CD4-positive, alpha-beta T cell treated with Interferon gamma for 1 hour (primary cell): ENCODE measurements at regions not wholly inside any gene's neighbourhood (a gene's known extent, or its start where the extent isn't known, plus 50 kb on each side); places are given as distances from the start of the nearest gene placed in this dataset.

Source experiments
- DNase-seq: peaks from one replicate; pipeline ENCODE4 v3.0.0-alpha.2; 2020

GRCh38 chr20:52859156-52859876, 112.8 kb upstream of the TSHZ2 start:
- no peak for DNase-seq

GRCh38 chr20:52852714-52853113, 119.4 kb upstream of the TSHZ2 start:
- DNase-seq = no peak

GRCh38 chr20:52847731-52848359, 124.3 kb upstream of the TSHZ2 start:
- no peak for DNase-seq

GRCh38 chr20:52847029-52847660, 125.0 kb upstream of the TSHZ2 start:
- no peak for DNase-seq

GRCh38 chr20:52845044-52845443, 127.1 kb upstream of the TSHZ2 start:
- no peak for DNase-seq

GRCh38 chr20:52843425-52843824, 128.7 kb upstream of the TSHZ2 start:
- no peak for DNase-seq

GRCh38 chr20:52841003-52841402, 131.2 kb upstream of the TSHZ2 start:
- DNase-seq = no peak

GRCh38 chr20:52840041-52840440, 132.1 kb upstream of the TSHZ2 start:
- no peak for DNase-seq

GRCh38 chr20:52838510-52839241, 133.5 kb upstream of the TSHZ2 start:
- DNase-seq = no peak

- no peak for DNase-seq
These were observed 134.8 kb upstream of the TSHZ2 start for GRCh38 chr20:52837378-52837777.

- no peak for DNase-seq
These were observed 138.3 kb upstream of the TSHZ2 start for GRCh38 chr20:52833901-52834300.

GRCh38 chr20:52832151-52832774, 139.9 kb upstream of the TSHZ2 start:
- no peak for DNase-seq

- no peak for DNase-seq
These were observed 141.6 kb upstream of the TSHZ2 start for GRCh38 chr20:52830598-52830997.

GRCh38 chr20:52829111-52829510, 143.0 kb upstream of the TSHZ2 start:
- no peak for DNase-seq

GRCh38 chr20:52828199-52828598, 144.0 kb upstream of the TSHZ2 start:
- DNase-seq = no peak

GRCh38 chr20:52826722-52827121, 145.4 kb upstream of the TSHZ2 start:
- no peak for DNase-seq

- no peak for DNase-seq
These were observed 145.8 kb upstream of the TSHZ2 start for GRCh38 chr20:52826321-52826720.

GRCh38 chr20:52824494-52825216, 147.5 kb upstream of the TSHZ2 start:
- DNase-seq = no peak

- no peak for DNase-seq
These were observed 148.9 kb upstream of the TSHZ2 start for GRCh38 chr20:52823303-52823702.

- no peak for DNase-seq
These were observed 151.4 kb upstream of the TSHZ2 start for GRCh38 chr20:52820641-52821292.

GRCh38 chr20:52818491-52818890, 153.7 kb upstream of the TSHZ2 start:
- DNase-seq = no peak

GRCh38 chr20:52817981-52818380, 154.2 kb upstream of the TSHZ2 start:
- no peak for DNase-seq
